Smooth muscle cell (in vitro differentiated cells): ENCODE measurements at regions not wholly inside any gene's neighbourhood (a gene's known extent, or its start where the extent isn't known, plus 50 kb on each side); places are given as distances from the start of the nearest gene placed in this dataset.

Source experiments
- DNase-seq: peaks from one replicate; lab custom pipeline; 2025; ENCODE audit not compliant: unreplicated experiment; lab: John Stamatoyannopoulos, UW
- H2AFZ ChIP-seq: fragments of 200-600 bp; sonication (generic); 2 replicates; pipeline ENCODE4 v1.6.0; 2016; ENCODE audit warnings: antibody characterized with exemption, low read depth, mild to moderate bottlenecking
- H3F3A ChIP-seq: fragments of 200-600 bp; sonication (generic); 2 replicates; pipeline ENCODE4 v1.6.0; 2017; ENCODE audit warnings: antibody characterized with exemption, low read depth
- H3K27ac ChIP-seq: fragments of 200-600 bp; sonication (generic); 2 replicates; pipeline ENCODE4 v1.5.1; 2016; ENCODE audit warnings: low read depth, mild to moderate bottlenecking
- H3K27me3 ChIP-seq: fragments of 200-600 bp; sonication (generic); 2 replicates; pipeline ENCODE4 v1.6.1; 2016; ENCODE audit warnings: low read depth, mild to moderate bottlenecking
- H3K36me3 ChIP-seq: fragments of 200-600 bp; sonication (generic); 2 replicates; pipeline ENCODE4 v1.5.1; 2016; ENCODE audit warnings: low read depth
- H3K4me1 ChIP-seq: fragments of 200-600 bp; sonication (generic); 2 replicates; pipeline ENCODE4 v1.5.1; 2016; ENCODE audit warnings: low read depth
- H3K4me2 ChIP-seq: fragments of 200-600 bp; sonication (generic); 2 replicates; pipeline ENCODE4 v1.6.0; 2016; ENCODE audit warnings: mild to moderate bottlenecking
- H3K4me3 ChIP-seq: fragments of 200-600 bp; sonication (generic); 2 replicates; pipeline ENCODE4 v1.5.1; 2016; ENCODE audit warnings: mild to moderate bottlenecking
- H3K79me2 ChIP-seq: fragments of 200-600 bp; sonication (generic); 2 replicates; pipeline ENCODE4 v1.6.0; 2016; ENCODE audit warnings: low read depth, mild to moderate bottlenecking
- H3K9ac ChIP-seq: fragments of 200-600 bp; sonication (generic); 2 replicates; pipeline ENCODE4 v1.6.0; 2016; ENCODE audit warnings: low read depth
- H3K9me3 ChIP-seq: fragments of 200-600 bp; sonication (generic); replicated peaks from 2 replicates; pipeline ENCODE4 v1.5.1; 2016; ENCODE audit warnings: low read depth
- H4K20me1 ChIP-seq: fragments of 200-600 bp; sonication (generic); 2 replicates; pipeline ENCODE4 v1.6.0; 2016; ENCODE audit warnings: low read depth
- WGBS: methylation state at CpG from one replicate; pipeline ENCODE4 v1.1.7; 2016; ENCODE audit warnings: low lambda C conversion rate; 5-methylcytosine and 5-hydroxymethylcytosine counted together
- TF ChIP-seq, protein P1 (sequence below): fragments of 200-600 bp; sonication (generic); IDR thresholded peaks from 2 replicates; pipeline ENCODE4 v1.5.1; 2017; ENCODE audit warnings: borderline replicate concordance, mild to moderate bottlenecking, antibody characterized with exemption; ENCODE audit not compliant: insufficient read depth, poor library complexity, severe bottlenecking

DNA sequence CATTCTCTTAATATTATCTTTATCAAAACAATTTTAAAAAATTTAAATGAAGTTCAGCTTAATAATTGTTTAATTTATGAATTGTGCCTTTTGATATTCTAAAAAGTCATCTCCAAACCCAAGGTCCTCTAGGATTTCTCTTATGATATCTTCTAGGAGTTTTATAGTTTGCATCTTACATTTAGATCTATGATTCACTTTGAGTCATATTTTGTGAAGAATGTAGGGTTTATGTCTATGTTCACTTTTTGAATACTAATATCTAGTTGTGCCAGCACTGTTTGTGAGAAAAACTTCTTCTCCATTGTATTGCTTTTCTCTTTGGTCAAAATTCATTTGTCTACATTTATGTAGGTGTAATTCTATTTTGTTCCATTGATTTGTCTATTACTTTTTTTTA lies 1068.4 kb upstream of the SPRY2 start:
- no peak overlapping the region for H3K9ac ChIP-seq
- no peak overlapping the region for H2AFZ ChIP-seq
- TF ChIP-seq, protein P1, sequence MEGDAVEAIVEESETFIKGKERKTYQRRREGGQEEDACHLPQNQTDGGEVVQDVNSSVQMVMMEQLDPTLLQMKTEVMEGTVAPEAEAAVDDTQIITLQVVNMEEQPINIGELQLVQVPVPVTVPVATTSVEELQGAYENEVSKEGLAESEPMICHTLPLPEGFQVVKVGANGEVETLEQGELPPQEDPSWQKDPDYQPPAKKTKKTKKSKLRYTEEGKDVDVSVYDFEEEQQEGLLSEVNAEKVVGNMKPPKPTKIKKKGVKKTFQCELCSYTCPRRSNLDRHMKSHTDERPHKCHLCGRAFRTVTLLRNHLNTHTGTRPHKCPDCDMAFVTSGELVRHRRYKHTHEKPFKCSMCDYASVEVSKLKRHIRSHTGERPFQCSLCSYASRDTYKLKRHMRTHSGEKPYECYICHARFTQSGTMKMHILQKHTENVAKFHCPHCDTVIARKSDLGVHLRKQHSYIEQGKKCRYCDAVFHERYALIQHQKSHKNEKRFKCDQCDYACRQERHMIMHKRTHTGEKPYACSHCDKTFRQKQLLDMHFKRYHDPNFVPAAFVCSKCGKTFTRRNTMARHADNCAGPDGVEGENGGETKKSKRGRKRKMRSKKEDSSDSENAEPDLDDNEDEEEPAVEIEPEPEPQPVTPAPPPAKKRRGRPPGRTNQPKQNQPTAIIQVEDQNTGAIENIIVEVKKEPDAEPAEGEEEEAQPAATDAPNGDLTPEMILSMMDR, result no peak
- no peaks in the 10 kb centered on the region for H4K20me1 ChIP-seq
- no peak overlapping the region for H3K4me2 ChIP-seq
- H3K9me3 ChIP-seq, result no peaks in the 10 kb centered on the region
- DNase-seq, result no peak
- H3K27ac ChIP-seq, result no peak overlapping the region
- H3K27me3 ChIP-seq, result no peaks in the 10 kb centered on the region
- H3K4me3 ChIP-seq, result no peak overlapping the region
- H3F3A ChIP-seq, result no peaks in the 10 kb centered on the region
- no peaks in the 10 kb centered on the region for H3K79me2 ChIP-seq
- H3K4me1 ChIP-seq, result no peaks in the 10 kb centered on the region
- no peaks in the 10 kb centered on the region for H3K36me3 ChIP-seq

DNA sequence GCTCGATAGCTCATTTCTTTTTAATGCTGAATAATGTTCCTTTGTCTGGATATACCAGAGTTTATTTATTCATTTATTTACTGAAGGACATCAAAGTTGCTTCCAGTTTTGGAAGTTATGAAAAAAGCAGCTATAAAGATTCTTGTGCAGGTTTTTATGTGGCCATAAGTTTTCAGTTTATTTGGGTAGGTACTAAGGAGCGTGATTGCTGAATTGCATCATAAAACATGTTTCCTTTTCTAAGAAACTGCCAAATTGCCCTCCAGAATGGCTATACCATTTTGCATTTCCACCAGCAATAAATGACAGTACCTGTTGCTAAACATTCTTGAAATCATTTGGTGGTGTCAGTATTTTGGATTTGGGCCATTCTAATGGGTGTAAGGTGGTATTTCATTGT lies 1067.7 kb upstream of the SPRY2 start:
- H2AFZ ChIP-seq, result no peak overlapping the region
- no peaks in the 10 kb centered on the region for H3K36me3 ChIP-seq
- no peak overlapping the region for H3K4me3 ChIP-seq
- no peak overlapping the region for H3K27ac ChIP-seq
- no peaks in the 10 kb centered on the region for H3K79me2 ChIP-seq
- H3F3A ChIP-seq, result no peaks in the 10 kb centered on the region
- TF ChIP-seq, protein P1, result no peak
- H3K9me3 ChIP-seq, result no peaks in the 10 kb centered on the region
- H4K20me1 ChIP-seq, result no peaks in the 10 kb centered on the region
- no peak overlapping the region for H3K4me2 ChIP-seq
- no peaks in the 10 kb centered on the region for H3K4me1 ChIP-seq
- WGBS, result 100% methylated on average over 2 of the region's 2 CpGs
- H3K27me3 ChIP-seq, result no peaks in the 10 kb centered on the region
- no peak overlapping the region for H3K9ac ChIP-seq
- DNase-seq, result no peak

DNA sequence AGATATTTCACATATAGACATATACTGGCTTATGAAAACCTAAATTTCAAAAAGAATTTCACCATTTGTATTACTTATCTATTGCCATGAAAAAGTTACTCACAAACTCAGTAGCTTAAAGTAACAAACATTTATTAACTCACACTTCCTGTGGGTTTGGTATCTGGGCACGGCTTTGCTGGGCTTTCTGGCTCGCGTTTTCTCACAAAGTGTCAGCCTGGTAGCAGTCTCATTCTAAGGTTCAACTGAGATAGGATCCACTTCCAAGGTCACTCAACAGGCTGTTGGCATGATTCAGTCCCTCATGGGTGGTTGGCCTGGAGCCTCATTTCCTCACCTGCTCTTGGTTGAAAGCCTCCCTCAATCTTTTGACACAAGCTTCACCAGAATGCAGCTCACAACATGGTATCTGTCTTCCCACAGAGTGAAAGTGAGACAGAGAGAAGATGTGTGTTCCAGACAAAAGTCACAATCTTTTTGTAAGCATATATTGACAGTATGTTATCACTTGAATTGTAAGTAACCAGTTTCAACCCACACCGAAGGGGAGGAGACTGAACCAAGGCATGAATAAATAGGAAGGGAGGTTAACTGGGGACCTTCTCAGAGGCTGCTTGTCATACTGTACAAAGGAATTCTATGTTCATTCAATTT lies 1065.8 kb upstream of the SPRY2 start:
- H4K20me1 ChIP-seq, result no peaks in the 10 kb centered on the region
- H3K9ac ChIP-seq, result no peak overlapping the region
- H2AFZ ChIP-seq, result no peak overlapping the region
- H3K4me2 ChIP-seq, result no peak overlapping the region
- no peaks in the 10 kb centered on the region for H3K9me3 ChIP-seq
- no peaks in the 10 kb centered on the region for H3K36me3 ChIP-seq
- H3K27me3 ChIP-seq, result no peaks in the 10 kb centered on the region
- H3K4me3 ChIP-seq, result no peak overlapping the region
- H3K27ac ChIP-seq, result no peak overlapping the region
- no peaks in the 10 kb centered on the region for H3K79me2 ChIP-seq
- WGBS, result 70% methylated on average over 4 of the region's 4 CpGs
- no peak for DNase-seq
- no peaks in the 10 kb centered on the region for H3F3A ChIP-seq
- H3K4me1 ChIP-seq, result no peaks in the 10 kb centered on the region
- TF ChIP-seq, protein P1, result no peak

DNA sequence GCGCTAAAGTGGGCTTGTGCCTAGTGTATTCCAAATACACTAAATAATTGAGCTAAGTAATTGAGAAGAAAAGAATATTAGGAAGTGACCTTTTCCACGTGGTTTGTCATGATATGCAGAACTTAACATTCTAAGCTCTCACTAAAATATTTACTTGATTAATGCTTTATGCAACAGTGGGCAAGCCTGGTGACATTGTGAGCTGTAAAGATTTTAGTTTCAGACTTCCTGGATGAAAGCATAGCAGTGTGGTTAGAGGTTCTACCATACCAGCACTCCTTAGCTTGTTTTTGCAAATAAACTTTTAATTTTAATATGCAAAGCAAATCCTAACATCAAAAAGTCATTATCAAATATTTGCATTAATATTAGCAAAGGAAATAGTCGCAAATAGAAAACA lies 1065.1 kb upstream of the SPRY2 start:
- Histone ChIP-seq H3F3A (no peaks in the 10 kb centered on the region), H3K27me3 (no peaks in the 10 kb centered on the region), H3K9me3 (no peaks in the 10 kb centered on the region), H4K20me1 (no peaks in the 10 kb centered on the region), H3K4me2 (no peak overlapping the region), H3K27ac (no peak overlapping the region), H3K79me2 (no peaks in the 10 kb centered on the region), H3K9ac (no peak overlapping the region), H3K4me1 (no peaks in the 10 kb centered on the region), H2AFZ (no peak overlapping the region), H3K4me3 (no peak overlapping the region), H3K36me3 (no peaks in the 10 kb centered on the region)
- WGBS, result 84% methylated on average over 3 of the region's 3 CpGs
- TF ChIP-seq, protein P1, result no peak
- no peak for DNase-seq
